Endothelial cell of umbilical vein (primary cell): ENCODE measurements at regions not wholly inside any gene's neighbourhood (a gene's known extent, or its start where the extent isn't known, plus 50 kb on each side); places are given as distances from the start of the nearest gene placed in this dataset.

Experiments
- BruUV-seq: library from RNA; stranded (reverse); fragments of 400-500 nt; replicated peaks from 2 replicates; lab custom pipeline; 2021; lab: Mats Ljungman, UMichigan
- CTCF ChIA-PET: fragments of 300-600, 350-600 bp; sonication (Branson Sonifier 250); formaldehyde crosslinking; loops from one replicate; lab custom pipeline; 2021; ENCODE audit warnings: antibody characterized with exemption, inconsistent platforms; lab: Charles Lee
- POLR2A ChIA-PET: fragments of 300-600, 350-600 bp; sonication (Branson Sonifier 250); formaldehyde crosslinking; loops from one replicate; lab custom pipeline; 2021; ENCODE audit warnings: antibody characterized with exemption, inconsistent platforms; lab: Charles Lee
- DNase-seq: peaks from one replicate; pipeline ENCODE4 v3.0.0-alpha.2; 2011; ENCODE audit warnings: low read depth, low spot score
- FAIRE-seq: peaks from 2 replicates; lab custom pipeline; 2011; peaks lifted over from hg19 to GRCh38; lab: Jason Lieb, UNC
- H2AFZ ChIP-seq: 2 replicates; pipeline ENCODE4 v1.6.0; 2012; ENCODE audit warnings: low read depth, low read length, control low read depth, inconsistent platforms
- H3K27ac ChIP-seq: 2 replicates; pipeline ENCODE4 v1.5.1; 2011; ENCODE audit warnings: low read depth, mild to moderate bottlenecking, control low read depth, low read length, moderate library complexity; ENCODE audit not compliant: insufficient read depth
- H3K27me3 ChIP-seq, 2 experiments: 2 replicates each; pipeline versions ENCODE4 v1.6.0 to v1.6.1; 2011; ENCODE audit warnings: low read length in 2 of 2, mixed read lengths in 1 of 2; ENCODE audit not compliant: control insufficient read depth in 2 of 2, insufficient read depth in 2 of 2
- H3K36me3 ChIP-seq, 2 experiments: 2 replicates in 1 of 2; 3 replicates in 1 of 2; pipeline ENCODE4 v1.5.1; 2011; ENCODE audit warnings: low read length in 2 of 2, mild to moderate bottlenecking in 1 of 2, moderate library complexity in 1 of 2; ENCODE audit not compliant: control insufficient read depth in 2 of 2, insufficient read depth in 2 of 2; ENCODE audit errors: extremely low read depth in 1 of 2
- H3K4me1 ChIP-seq: 3 replicates; pipeline ENCODE4 v1.5.1; 2011; ENCODE audit warnings: mild to moderate bottlenecking, low read length; ENCODE audit not compliant: control insufficient read depth, insufficient read depth; ENCODE audit errors: extremely low read depth
- H3K4me2 ChIP-seq: 2 replicates; pipeline ENCODE4 v1.6.1; 2011; ENCODE audit warnings: low read length, control low read depth, mixed read lengths; ENCODE audit not compliant: insufficient read depth
- H3K4me3 ChIP-seq, 3 experiments: fragments of 200-600 bp in 1 of 3; sonication (generic), shearing (Covaris generic) in 1 of 3; replicated peaks in 1 of 3; 2 replicates each; pipeline ENCODE4 v1.5.1; 2011 to 2016; ENCODE audit warnings: control low read depth in 3 of 3, low read length in 3 of 3, mild to moderate bottlenecking in 2 of 3, inconsistent platforms in 1 of 3, low read depth in 1 of 3, moderate library complexity in 1 of 3; ENCODE audit not compliant: insufficient read depth in 1 of 3
- H3K79me2 ChIP-seq: 2 replicates; pipeline ENCODE4 v1.6.0; 2012; ENCODE audit warnings: low read length, inconsistent platforms; ENCODE audit not compliant: control insufficient read depth, insufficient read depth
- H3K9ac ChIP-seq: replicated peaks from 2 replicates; pipeline ENCODE3; 2011; ENCODE audit warnings: low read length, control low read depth; ENCODE audit not compliant: insufficient read depth; ENCODE audit errors: extremely low read depth
- H3K9me1 ChIP-seq: replicated peaks from 3 replicates; pipeline ENCODE4 v1.6.0; 2011; ENCODE audit warnings: mild to moderate bottlenecking, low read length; ENCODE audit not compliant: control insufficient read depth, insufficient read depth; ENCODE audit errors: extremely low read depth
- H3K9me3 ChIP-seq: replicated peaks from 2 replicates; pipeline ENCODE4 v1.5.1; 2012; ENCODE audit warnings: low read length, inconsistent platforms; ENCODE audit not compliant: control insufficient read depth, insufficient read depth
- H4K20me1 ChIP-seq: replicated peaks from 2 replicates; pipeline ENCODE3; 2011; ENCODE audit warnings: mild to moderate bottlenecking, low read length; ENCODE audit not compliant: control insufficient read depth, insufficient read depth; ENCODE audit errors: extremely low read depth
- CTCF ChIP-seq, 2 donors: IDR thresholded peaks; 1 replicate in 1 of 2; 2 replicates in 1 of 2; pipeline ENCODE4 v1.5.1; 2011; ENCODE audit warnings: low read length in 2 of 2, mild to moderate bottlenecking in 2 of 2, moderate library complexity in 2 of 2, control low read depth in 1 of 2, inconsistent platforms in 1 of 2, low read depth in 1 of 2; ENCODE audit not compliant: insufficient read depth in 1 of 2; ENCODE audit errors: extremely low read depth in 1 of 2
- EZH2 ChIP-seq: IDR thresholded peaks from 2 replicates; pipeline ENCODE4 v1.6.1; 2012; ENCODE audit warnings: borderline replicate concordance, low read depth, mild to moderate bottlenecking, moderate library complexity, low read length, inconsistent platforms; ENCODE audit not compliant: severe bottlenecking
- FOS ChIP-seq: IDR thresholded peaks from 2 replicates; pipeline ENCODE4 v1.6.1; 2011; ENCODE audit warnings: mild to moderate bottlenecking, low read length, moderate library complexity, borderline replicate concordance; ENCODE audit not compliant: insufficient read depth
- GATA2 ChIP-seq: IDR thresholded peaks from 2 replicates; pipeline ENCODE4 v1.7.0; 2011; ENCODE audit warnings: low read depth, mild to moderate bottlenecking, moderate library complexity, mixed read lengths, low read length; ENCODE audit not compliant: insufficient read length, insufficient read depth
- JUN ChIP-seq: IDR thresholded peaks from 2 replicates; pipeline ENCODE4 v1.6.1; 2011; ENCODE audit warnings: borderline replicate concordance, low read depth; ENCODE audit not compliant: insufficient read length, insufficient read depth
- MAX ChIP-seq: IDR thresholded peaks from 2 replicates; pipeline ENCODE4 v1.6.1; 2011; ENCODE audit not compliant: insufficient read depth, insufficient read length
- MYC ChIP-seq: IDR thresholded peaks from one replicate; pipeline ENCODE4 v1.6.1; 2011; ENCODE audit warnings: mild to moderate bottlenecking, low read depth, low read length
- POLR2A ChIP-seq: IDR thresholded peaks from 2 replicates; pipeline ENCODE4 v1.6.1; 2012; ENCODE audit warnings: low read depth, mild to moderate bottlenecking, control low read depth, low read length
- POLR2AphosphoS5 ChIP-seq: IDR thresholded peaks from 2 replicates; pipeline ENCODE4 v1.6.1; 2012; ENCODE audit warnings: low read depth, mild to moderate bottlenecking, control low read depth, low read length, moderate library complexity; ENCODE audit not compliant: insufficient read depth
- dilution Hi-C: fragments of 300-500 bp; cut with MboI; formaldehyde crosslinking; loops from one replicate; pipeline ENCODE4 v1.15.0; 2019; ENCODE audit warnings: low sequenced_read_pairs; ENCODE audit not compliant: extremely low pct_ligation_motif_present
- intact Hi-C: fragments of 100-400 bp; cut with micrococcal nuclease; formaldehyde crosslinking; loops from one replicate; pipeline ENCODE4 v1.10.0; 2022

DNA sequence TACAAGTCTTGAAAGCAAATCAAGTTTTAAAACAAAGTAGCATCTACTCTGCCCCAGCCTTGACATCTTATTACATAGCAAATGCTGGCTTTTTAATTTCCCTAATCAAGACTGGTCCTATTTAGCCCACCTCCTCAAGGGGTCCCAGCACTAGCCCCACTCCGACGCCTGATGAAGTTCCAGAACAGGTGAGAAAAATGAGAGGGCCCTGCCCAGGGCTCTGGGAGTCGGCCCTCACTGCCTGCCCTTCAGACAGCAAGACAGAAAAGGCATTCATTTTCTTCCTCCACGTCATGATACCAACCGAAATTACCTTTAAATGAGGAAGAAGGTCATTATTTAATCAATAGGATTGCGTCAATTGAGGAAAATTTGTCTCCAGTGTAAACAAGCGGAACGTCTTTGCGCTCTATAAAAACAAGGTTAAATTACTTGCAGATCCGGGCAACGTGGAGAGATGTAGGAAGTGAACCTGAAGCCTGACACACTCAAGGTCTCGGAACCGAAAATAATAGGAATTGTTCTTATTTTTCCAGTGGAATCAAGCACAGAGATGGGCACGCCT is 170.6 kb upstream of the PKDCC start:
- Histone ChIP-seq H3K9me1 (no peaks in the 10 kb centered on the region), H3K9me3 (no peaks in the 10 kb centered on the region), H3K79me2 (no peaks in the 10 kb centered on the region), H3K4me1 (no peaks in the 10 kb centered on the region), H3K36me3 (no peaks in the 10 kb centered on the region), H3K9ac (no peak overlapping the region), H2AFZ (no peak overlapping the region), H3K27me3 (peaks cover 0 to 4% of the 10 kb centered on the region in 2 experiments), H3K4me2 (no peak overlapping the region), H3K27ac (no peak overlapping the region), H3K4me3 (no peak overlapping the region), H4K20me1 (no peaks in the 10 kb centered on the region)
- no TSS peak for BruUV-seq
- POLR2A ChIA-PET, result no interaction called here
- no peak for FAIRE-seq
- dilution Hi-C loops (no loop called here), intact Hi-C loops (no loop called here)
- CTCF ChIA-PET, result interaction anchor here (1.1 to 3.8 kb wide), 2 partner anchors 9 to 210 kb away, joined by 5 to 17 read pairs; no protein-coding TSS in a partner anchor
- DNase-seq, result no peak
- TF ChIP-seq CTCF (IDR thresholded peaks at IDR 0.05; ENCODE audit: extremely low read depth in 1 of 2, insufficient read depth in 1 of 2, low read depth in 1 of 2, low read length in 2 of 2), result no peak

DNA sequence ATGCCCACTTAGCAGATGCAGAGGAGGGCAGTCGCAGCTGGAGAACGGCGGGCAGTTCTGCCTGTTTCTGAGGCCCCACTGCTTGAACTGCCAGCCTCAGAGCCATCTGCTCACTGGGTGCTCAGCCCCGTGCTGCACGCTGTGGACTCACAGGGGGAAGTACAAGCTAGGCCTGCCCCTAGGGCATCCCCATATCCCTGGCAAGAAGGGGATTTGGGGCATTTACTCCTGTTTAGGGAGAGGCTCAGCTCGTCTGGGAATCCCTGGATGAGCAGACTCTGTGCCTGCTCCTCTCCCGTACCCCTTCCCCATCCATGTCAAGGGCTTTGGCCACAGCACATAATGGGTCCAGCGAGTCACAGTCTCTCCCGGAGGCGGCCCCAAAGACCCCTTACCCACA is 169.8 kb upstream of the PKDCC start:
- no peak overlapping the region for H3K27ac ChIP-seq
- CTCF ChIA-PET, result interaction anchor here (0.6 to 3.8 kb wide), 4 partner anchors 8 to 209 kb away, joined by 3 to 21 read pairs (median 12); no protein-coding TSS in a partner anchor
- H2AFZ ChIP-seq, result no peak overlapping the region
- intact Hi-C loops, result no loop called here
- H3K9me1 ChIP-seq, result no peaks in the 10 kb centered on the region
- no peak overlapping the region for H3K4me3 ChIP-seq
- DNase-seq (no peak), FAIRE-seq (no peak)
- no TSS peak for BruUV-seq
- H3K79me2 ChIP-seq, result no peaks in the 10 kb centered on the region
- H3K4me1 ChIP-seq, result no peaks in the 10 kb centered on the region
- dilution Hi-C loops, result no loop called here
- no peaks in the 10 kb centered on the region for H3K9me3 ChIP-seq
- TF ChIP-seq CTCF (IDR thresholded peaks at IDR 0.05; ENCODE audit: extremely low read depth in 1 of 2, insufficient read depth in 1 of 2, low read depth in 1 of 2, low read length in 2 of 2), result no peak
- TF ChIP-seq FOS, result no peak
- TF ChIP-seq POLR2A, result no peak
- no peak for TF ChIP-seq EZH2
- TF ChIP-seq GATA2, result no peak
- TF ChIP-seq POLR2AphosphoS5, result no peak
- no peak for TF ChIP-seq JUN
- no peak for TF ChIP-seq MAX
- no peak for TF ChIP-seq MYC
- no peaks in the 10 kb centered on the region for H3K36me3 ChIP-seq
- H3K27me3 ChIP-seq, result peaks cover 0 to 1% of the 10 kb centered on the region in 2 experiments
- no peaks in the 10 kb centered on the region for H4K20me1 ChIP-seq
- H3K9ac ChIP-seq, result no peak overlapping the region
- POLR2A ChIA-PET, result no interaction called here
- no peak overlapping the region for H3K4me2 ChIP-seq
